Lung (tissue), 11 donors: ENCODE measurements at regions not wholly inside any gene's neighbourhood (a gene's known extent, or its start where the extent isn't known, plus 50 kb on each side); places are given as distances from the start of the nearest gene placed in this dataset.

ENCODE experiments used
- ATAC-seq: fragments of 200-7000 bp; cut with Tn5 transposase; one replicate; pipeline ENCODE4 v1.9.1; 2020; ENCODE audit warnings: moderate number of reproducible peaks; ENCODE audit not compliant: insufficient read depth, low FRiP score
- DNase-seq, 3 donors: peaks; one replicate each; pipeline ENCODE4 v3.0.0-alpha.2; 2013 to 2017
- H3K27ac ChIP-seq, 2 donors: one replicate each; pipeline ENCODE4 v1.5.1; 2013; ENCODE audit warnings: mild to moderate bottlenecking in 2 of 2, moderate library complexity in 2 of 2, control low read depth in 1 of 2, inconsistent platforms in 1 of 2, low read depth in 1 of 2, low read length in 1 of 2
- H3K27me3 ChIP-seq, 3 donors: one replicate each; pipeline ENCODE4 v1.5.1; 2013; ENCODE audit warnings: low read length in 2 of 3; ENCODE audit not compliant: control insufficient read depth in 3 of 3, insufficient read depth in 3 of 3
- H3K36me3 ChIP-seq, 4 donors: one replicate each; pipeline ENCODE4 v1.5.1; 2013; ENCODE audit warnings: low read length in 4 of 4, mild to moderate bottlenecking in 1 of 4, moderate library complexity in 1 of 4; ENCODE audit not compliant: control insufficient read depth in 4 of 4, insufficient read depth in 4 of 4
- H3K4me1 ChIP-seq, 5 donors: one replicate each; pipeline ENCODE4 v1.5.1; 2013; ENCODE audit warnings: low read length in 5 of 5, mild to moderate bottlenecking in 2 of 5, moderate library complexity in 1 of 5; ENCODE audit not compliant: control insufficient read depth in 5 of 5, insufficient read depth in 5 of 5
- H3K4me3 ChIP-seq: one replicate; pipeline ENCODE4 v1.5.1; 2013; ENCODE audit warnings: mild to moderate bottlenecking, control low read depth, moderate library complexity
- H3K9ac ChIP-seq, 2 donors: one replicate each; pipeline ENCODE4 v1.5.1; 2013; ENCODE audit warnings: low read length in 2 of 2, control low read depth in 1 of 2; ENCODE audit not compliant: insufficient read depth in 1 of 2
- H3K9me3 ChIP-seq, 4 donors: one replicate each; pipeline ENCODE4 v1.5.1; 2013; ENCODE audit warnings: low read length in 3 of 4, mild to moderate bottlenecking in 1 of 4, moderate library complexity in 1 of 4; ENCODE audit not compliant: control insufficient read depth in 4 of 4, insufficient read depth in 3 of 4
- CTCF ChIP-seq: IDR thresholded peaks from 2 replicates; pipeline ENCODE4 v1.5.1; 2012; ENCODE audit warnings: mild to moderate bottlenecking; ENCODE audit errors: control extremely low read depth, extremely low read depth
- WGBS, 2 donors: extraction: QIAGEN DNeasy Blood & Tissue Kit; methylation state at CpG; one replicate each; pipeline ENCODE4 v1.1.7; 2013; 5-methylcytosine and 5-hydroxymethylcytosine counted together
- donor health status: control.
- donor health status: control.
- donor health status: Bipolar disorder and iron deficiency.
- donor health status: healthy.
- donor health status: DM: yes; HTN: yes; CAD: no.

GRCh38 chr13:21895779-21896178 lies 224.9 kb downstream of the FGF9 start:
- H3K4me1 ChIP-seq, result peaks cover 0 to 16% (median 7%) of the 10 kb centered on the region in 5 donors
- H3K36me3 ChIP-seq, result no peaks in the 10 kb centered on the region
- 87 to 92% methylated on average over 4 of the region's 4 CpGs for WGBS, 2 donors
- DNase-seq (no peak), ATAC-seq (no peak)
- no peaks in the 10 kb centered on the region for H3K27me3 ChIP-seq
- H3K27ac ChIP-seq, result no peak overlapping the region
- H3K9me3 ChIP-seq, result no peaks in the 10 kb centered on the region
- no peak overlapping the region for H3K9ac ChIP-seq
- no peak overlapping the region for H3K4me3 ChIP-seq
- TF ChIP-seq CTCF, result no peak

- peaks cover 0 to 24% (median 11%) of the 10 kb centered on the region in 5 donors for H3K4me1 ChIP-seq
- no peaks in the 10 kb centered on the region for H3K36me3 ChIP-seq
- H3K27me3 ChIP-seq, result no peaks in the 10 kb centered on the region
- H3K9me3 ChIP-seq, result no peaks in the 10 kb centered on the region
- H3K9ac ChIP-seq, result no peak overlapping the region
- H3K4me3 ChIP-seq, result no peak overlapping the region
- TF ChIP-seq CTCF, result no peak
- ATAC-seq (no peak), DNase-seq (peak in 1 of 3 donors; percentile 59)
- no peak overlapping the region for H3K27ac ChIP-seq
- 51 to 65% methylated on average over 6 of the region's 6 CpGs for WGBS, 2 donors
These were observed 226.3 kb downstream of the FGF9 start for GRCh38 chr13:21897161-21897560.

GRCh38 chr13:21898459-21898858 lies 227.6 kb downstream of the FGF9 start:
- no peak for DNase-seq
- 72 to 85% methylated on average over 4 of the region's 4 CpGs for WGBS, 2 donors
- no peaks in the 10 kb centered on the region for H3K9me3 ChIP-seq
- H3K9ac ChIP-seq, result no peak overlapping the region
- H3K4me1 ChIP-seq, result peaks cover 0 to 32% (median 11%) of the 10 kb centered on the region in 5 donors
- ATAC-seq, result no peak
- no peak for TF ChIP-seq CTCF
- H3K36me3 ChIP-seq, result no peaks in the 10 kb centered on the region
- no peaks in the 10 kb centered on the region for H3K27me3 ChIP-seq
- no peak overlapping the region for H3K27ac ChIP-seq
- no peak overlapping the region for H3K4me3 ChIP-seq

GRCh38 chr13:21898945-21899344 lies 228.1 kb downstream of the FGF9 start:
- 75 to 84% methylated on average over 7 of the region's 7 CpGs for whole genome bisulfite sequencing, 2 donors
- no peak for ATAC-seq

More at GRCh38 chr13:21898945-21899344, 228.1 kb downstream of the FGF9 start:
- TF ChIP-seq CTCF, result no peak
- Histone ChIP-seq H3K9ac (no peak overlapping the region), H3K4me1 (peaks cover 0 to 32% (median 11%) of the 10 kb centered on the region in 5 donors), H3K9me3 (no peaks in the 10 kb centered on the region), H3K27ac (no peak overlapping the region), H3K36me3 (no peaks in the 10 kb centered on the region), H3K27me3 (no peaks in the 10 kb centered on the region), H3K4me3 (no peak overlapping the region)
- no peak for DNase-seq
